HG02642 (cell line): ENCODE measurements at regions not wholly inside any gene's neighbourhood (a gene's known extent, or its start where the extent isn't known, plus 50 kb on each side); places are given as distances from the start of the nearest gene placed in this dataset.

Source experiments
- ATAC-seq: cut with Tn5 transposase; IDR thresholded peaks from one replicate; pipeline ENCODE4 v1.9.1; 2021; ENCODE audit warnings: mild to moderate bottlenecking; ENCODE audit not compliant: unreplicated experiment, poor library complexity

- peak; percentile 82 for ATAC-seq
Measured at GRCh38 chr3:31462050-31462569, 70.6 kb upstream of the STT3B start.

GRCh38 chr3:31465999-31466398 lies 66.7 kb upstream of the STT3B start:
- ATAC-seq: no peak

GRCh38 chr3:31466866-31467265 lies 65.9 kb upstream of the STT3B start:
- ATAC-seq: no peak

- no peak for ATAC-seq
Measured at GRCh38 chr3:31468433-31468832, 64.3 kb upstream of the STT3B start.

- ATAC-seq: no peak
Measured at GRCh38 chr3:31469385-31469784, 63.3 kb upstream of the STT3B start.

GRCh38 chr3:31472479-31473390 lies 60.0 kb upstream of the STT3B start:
- ATAC-seq: no peak

- ATAC-seq: no peak
Measured at GRCh38 chr3:31476209-31476608, 56.5 kb upstream of the STT3B start.

- ATAC-seq: no peak
Measured at GRCh38 chr3:31479431-31479830, 53.3 kb upstream of the STT3B start.

GRCh38 chr3:31481697-31482096 lies 51.0 kb upstream of the STT3B start:
- ATAC-seq: no peak

- ATAC-seq: no peak
Measured at GRCh38 chr3:31482493-31483200, 50.1 kb upstream of the STT3B start.
